GM12864 (cell line): ENCODE measurements at regions not wholly inside any gene's neighbourhood (a gene's known extent, or its start where the extent isn't known, plus 50 kb on each side); places are given as distances from the start of the nearest gene placed in this dataset.

ENCODE experiments used
- DNase-seq: peaks from one replicate; pipeline ENCODE4 v3.0.0-alpha.2; 2011; ENCODE audit warnings: low read depth
- H3K4me3 ChIP-seq: 2 replicates; pipeline ENCODE4 v1.5.1; 2011; ENCODE audit warnings: mild to moderate bottlenecking, low read depth, low read length, control low read depth
- TF ChIP-seq, protein P1 (sequence below): IDR thresholded peaks from 2 replicates; pipeline ENCODE4 v1.5.1; 2011; ENCODE audit warnings: low read depth, mild to moderate bottlenecking, moderate library complexity, low read length, control low read depth, inconsistent platforms; ENCODE audit errors: missing control alignments

DNA sequence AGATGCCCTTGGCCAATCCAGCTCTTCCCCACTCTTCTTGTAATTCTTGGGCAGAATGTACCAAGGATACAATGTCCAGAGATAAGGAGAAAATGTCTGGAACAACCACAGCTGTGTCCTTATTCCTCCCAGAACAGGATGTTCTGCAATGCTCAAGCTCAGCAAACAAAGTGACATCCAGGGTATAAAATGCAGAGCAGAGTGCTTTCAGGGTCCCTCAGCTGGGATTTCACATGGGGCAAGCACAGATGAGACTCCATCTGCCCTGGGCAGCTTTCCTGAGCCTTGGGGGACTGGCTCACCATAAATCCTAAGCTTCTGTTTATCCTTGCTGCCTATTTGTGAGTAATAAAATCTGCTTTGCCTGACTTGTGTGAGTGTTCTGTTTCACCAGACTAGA, 127.4 kb downstream of the VAPA start:
- no peak overlapping the region for H3K4me3 ChIP-seq
- TF ChIP-seq, protein P1, sequence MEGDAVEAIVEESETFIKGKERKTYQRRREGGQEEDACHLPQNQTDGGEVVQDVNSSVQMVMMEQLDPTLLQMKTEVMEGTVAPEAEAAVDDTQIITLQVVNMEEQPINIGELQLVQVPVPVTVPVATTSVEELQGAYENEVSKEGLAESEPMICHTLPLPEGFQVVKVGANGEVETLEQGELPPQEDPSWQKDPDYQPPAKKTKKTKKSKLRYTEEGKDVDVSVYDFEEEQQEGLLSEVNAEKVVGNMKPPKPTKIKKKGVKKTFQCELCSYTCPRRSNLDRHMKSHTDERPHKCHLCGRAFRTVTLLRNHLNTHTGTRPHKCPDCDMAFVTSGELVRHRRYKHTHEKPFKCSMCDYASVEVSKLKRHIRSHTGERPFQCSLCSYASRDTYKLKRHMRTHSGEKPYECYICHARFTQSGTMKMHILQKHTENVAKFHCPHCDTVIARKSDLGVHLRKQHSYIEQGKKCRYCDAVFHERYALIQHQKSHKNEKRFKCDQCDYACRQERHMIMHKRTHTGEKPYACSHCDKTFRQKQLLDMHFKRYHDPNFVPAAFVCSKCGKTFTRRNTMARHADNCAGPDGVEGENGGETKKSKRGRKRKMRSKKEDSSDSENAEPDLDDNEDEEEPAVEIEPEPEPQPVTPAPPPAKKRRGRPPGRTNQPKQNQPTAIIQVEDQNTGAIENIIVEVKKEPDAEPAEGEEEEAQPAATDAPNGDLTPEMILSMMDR: no peak
- no peak for DNase-seq

DNA sequence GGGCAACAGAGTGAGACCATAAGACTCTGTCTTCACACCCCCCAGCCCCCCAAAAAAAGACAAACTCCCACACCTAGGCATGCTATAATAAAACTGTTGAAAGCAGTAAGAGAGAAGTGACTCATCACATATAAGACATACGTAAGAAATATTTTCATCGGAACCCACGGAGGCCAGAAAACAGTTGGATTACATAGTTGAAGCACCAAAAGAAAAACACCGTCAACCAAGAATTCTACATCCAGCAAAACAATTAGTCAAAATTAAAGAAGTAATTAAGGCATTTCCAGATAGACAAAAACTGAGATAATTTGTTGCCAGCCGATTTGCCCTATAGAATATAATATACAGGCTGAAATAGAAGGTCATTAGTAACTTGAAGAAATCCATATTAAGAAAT, 128.7 kb downstream of the VAPA start:
- H3K4me3 ChIP-seq: no peak overlapping the region
- no peak for DNase-seq
- TF ChIP-seq, protein P1: no peak

DNA sequence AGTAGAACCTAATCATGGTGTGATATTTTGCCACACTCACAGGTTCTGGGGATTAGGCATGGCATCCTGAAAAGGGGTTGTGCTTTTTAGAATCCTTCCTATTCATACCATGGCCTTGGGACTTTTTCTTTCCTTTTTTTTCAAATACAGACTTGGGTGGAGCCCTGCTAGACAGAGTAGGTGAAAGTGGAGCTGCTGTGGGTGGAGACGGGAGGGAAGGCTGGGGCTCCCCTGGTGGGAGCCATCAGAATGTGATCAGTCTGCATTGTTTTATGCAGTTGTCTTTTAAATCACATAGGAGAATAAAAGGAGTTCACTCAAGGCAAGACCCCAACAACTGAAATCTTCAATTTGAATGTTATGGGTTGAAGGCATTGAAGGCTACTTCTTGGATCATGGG, 130.2 kb downstream of the VAPA start:
- TF ChIP-seq, protein P1: no peak
- no peak overlapping the region for H3K4me3 ChIP-seq
- no peak for DNase-seq

DNA sequence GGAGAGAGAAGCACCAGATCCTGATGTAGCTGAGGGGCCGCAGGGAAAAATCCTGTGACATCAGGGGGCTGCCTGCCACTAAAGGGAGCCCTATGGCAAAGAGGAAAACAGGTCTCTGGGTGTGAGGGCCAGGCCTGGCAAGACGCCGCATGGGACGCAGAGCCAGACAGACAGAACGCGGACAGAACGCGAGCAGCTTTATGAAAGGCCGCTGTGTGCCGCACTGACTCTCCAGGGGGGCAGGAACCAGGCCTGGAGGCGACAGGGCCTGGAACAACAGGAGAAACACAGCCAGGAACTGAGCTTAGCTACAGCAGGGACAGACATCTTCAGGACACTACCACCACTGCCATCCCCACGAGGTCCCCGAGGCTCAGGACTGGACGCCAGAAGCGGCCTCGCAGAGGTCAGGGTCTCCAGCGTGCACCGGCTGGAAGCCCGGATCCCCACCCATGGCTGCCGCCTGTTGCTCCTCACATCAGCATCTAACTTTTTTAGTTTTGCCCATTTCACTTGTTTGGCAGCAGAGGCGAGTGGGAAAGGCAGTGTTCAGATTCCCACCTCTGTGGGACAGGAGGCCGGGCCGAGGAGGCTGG, 131.6 kb downstream of the VAPA start:
- no peak for DNase-seq
- no peak overlapping the region for H3K4me3 ChIP-seq
- TF ChIP-seq, protein P1: no peak

DNA sequence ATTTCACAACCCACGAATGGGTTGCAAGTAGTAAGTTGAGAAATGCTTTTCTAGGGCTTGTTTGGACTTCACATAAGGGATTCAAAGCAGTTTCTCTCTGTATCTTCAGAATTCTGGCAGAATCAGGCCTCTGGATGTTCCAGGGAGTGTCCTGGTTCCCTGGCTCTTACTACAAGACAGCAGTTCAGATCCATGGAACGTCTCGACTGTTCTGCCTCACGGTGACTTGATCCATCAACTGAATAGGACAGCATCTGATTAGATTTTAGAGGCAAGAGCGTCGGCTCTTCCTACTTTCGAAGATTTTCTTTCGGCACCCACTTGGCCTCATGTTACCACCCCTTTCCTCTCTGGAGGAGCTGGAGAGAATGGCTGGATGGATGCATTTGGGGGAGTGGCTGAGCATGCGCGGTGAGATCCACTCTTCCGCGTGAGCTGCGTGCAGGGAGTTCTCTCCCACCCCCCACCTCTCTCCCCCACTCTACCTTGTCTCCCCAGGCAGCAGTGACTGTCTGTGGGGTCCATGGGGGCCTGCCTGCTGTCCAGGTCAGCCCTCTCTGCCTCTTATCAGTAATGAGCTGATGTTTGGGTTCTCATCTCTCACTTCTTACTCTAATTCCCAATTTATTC, 132.5 kb downstream of the VAPA start:
- no peak for DNase-seq
- H3K4me3 ChIP-seq: no peak overlapping the region
- TF ChIP-seq, protein P1: no peak

DNA sequence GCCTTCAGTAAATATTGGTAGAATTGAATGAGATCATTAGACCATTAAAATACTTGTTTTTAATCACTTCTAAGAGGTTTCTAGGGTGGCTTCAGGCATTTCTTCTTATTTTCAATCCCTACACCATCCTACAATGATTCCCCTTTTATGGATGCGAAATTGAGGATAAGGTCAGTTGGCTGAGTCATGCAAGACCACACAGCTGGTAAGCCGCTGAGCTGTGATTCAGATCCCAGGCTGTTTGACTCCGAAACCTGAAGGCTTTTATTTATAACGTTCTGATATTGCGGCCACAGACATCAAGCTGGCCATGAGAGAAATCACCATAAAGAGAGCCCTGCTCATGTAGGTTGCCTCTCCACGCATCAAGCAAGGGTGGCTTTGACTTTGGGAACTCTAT, 133.4 kb downstream of the VAPA start:
- no peak overlapping the region for H3K4me3 ChIP-seq
- no peak for DNase-seq
- TF ChIP-seq, protein P1: no peak

DNA sequence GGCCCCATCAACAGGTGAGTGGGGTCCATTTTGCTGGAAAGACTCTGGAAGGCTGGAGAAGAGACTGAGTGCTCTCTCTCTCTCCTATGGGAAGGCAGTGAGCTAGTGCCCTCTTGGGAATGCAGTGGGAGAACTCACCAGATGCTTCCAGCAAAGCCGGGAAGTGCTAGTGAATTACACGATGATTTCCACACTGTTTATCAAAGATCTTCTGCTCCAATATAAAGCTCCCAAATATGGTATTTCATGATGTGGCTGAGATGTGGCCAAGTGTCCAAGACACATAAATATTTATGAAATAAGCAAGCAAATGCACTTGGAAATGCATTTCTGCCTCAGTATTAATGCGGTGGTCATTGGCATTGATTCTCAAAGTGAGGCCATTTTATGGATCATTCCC, 135.9 kb downstream of the VAPA start:
- TF ChIP-seq, protein P1: no peak
- no peak for DNase-seq
- H3K4me3 ChIP-seq: no peak overlapping the region
